ENCODE measurements at regions not wholly inside any gene's neighbourhood (a gene's known extent, or its start where the extent isn't known, plus 50 kb on each side); places are given as distances from the start of the nearest gene placed in this dataset.

- TF ChIP-seq YY1 (IDR thresholded peaks at IDR 0.05; ENCODE audit: insufficient read depth, insufficient read length) (no peak), SUZ12 (IDR thresholded peaks at IDR 0.05; ENCODE audit: extremely low read depth, insufficient read depth, insufficient read length) (no peak), ZNF274 (IDR thresholded peaks at IDR 0.05; ENCODE audit: low read depth, low read length) (no peak)
- Histone ChIP-seq H3K27me3 (ENCODE audit: insufficient read depth, insufficient read length) (no peaks in the 10 kb centered on the region), H3K4me3 (ENCODE audit: insufficient read length, low read depth) (no peak overlapping the region), H3K4me1 (ENCODE audit: insufficient read depth, insufficient read length) (peaks cover 4% of the 10 kb centered on the region), H3K36me3 (ENCODE audit: insufficient read depth, insufficient read length, low read length) (no peaks in the 10 kb centered on the region), H3K9ac (ENCODE audit: insufficient read length, low read depth) (no peak overlapping the region), H3K9me3 (ENCODE audit: insufficient read depth, low read length) (no peaks in the 10 kb centered on the region)
- no peak for DNase-seq (ENCODE audit: low read depth, low spot score)
Observed at GRCh38 chr1:226490426-226490809, 58.1 kb upstream of the STUM start.

GRCh38 chr1:226491093-226491850, 57.3 kb upstream of the STUM start:
- Histone ChIP-seq H3K36me3 (ENCODE audit: insufficient read depth, insufficient read length, low read length) (no peaks in the 10 kb centered on the region), H3K9me3 (ENCODE audit: insufficient read depth, low read length) (no peaks in the 10 kb centered on the region), H3K4me1 (ENCODE audit: insufficient read depth, insufficient read length) (peaks cover 6% of the 10 kb centered on the region), H3K9ac (ENCODE audit: insufficient read length, low read depth) (no peak overlapping the region), H3K4me3 (ENCODE audit: insufficient read length, low read depth) (no peak overlapping the region), H3K27me3 (ENCODE audit: insufficient read depth, insufficient read length) (no peaks in the 10 kb centered on the region)
- DNase-seq (ENCODE audit: low read depth, low spot score), result peak; percentile 28
- TF ChIP-seq SUZ12 (IDR thresholded peaks at IDR 0.05; ENCODE audit: extremely low read depth, insufficient read depth, insufficient read length) (no peak), YY1 (IDR thresholded peaks at IDR 0.05; ENCODE audit: insufficient read depth, insufficient read length) (peak; percentile 49)

- Histone ChIP-seq H3K9me3 (ENCODE audit: insufficient read depth, low read length) (no peaks in the 10 kb centered on the region), H3K9ac (ENCODE audit: insufficient read length, low read depth) (no peak overlapping the region), H3K4me1 (ENCODE audit: insufficient read depth, insufficient read length) (peaks cover 11% of the 10 kb centered on the region), H3K27me3 (ENCODE audit: insufficient read depth, insufficient read length) (peaks cover 4% of the 10 kb centered on the region), H3K36me3 (ENCODE audit: insufficient read depth, insufficient read length, low read length) (no peaks in the 10 kb centered on the region), H3K4me3 (ENCODE audit: insufficient read length, low read depth) (no peak overlapping the region)
- no peak for DNase-seq (ENCODE audit: low read depth, low spot score)
- no peak for TF ChIP-seq YY1 (IDR thresholded peaks at IDR 0.05; ENCODE audit: insufficient read depth, insufficient read length)
- no peak for TF ChIP-seq SUZ12 (IDR thresholded peaks at IDR 0.05; ENCODE audit: extremely low read depth, insufficient read depth, insufficient read length)
- TF ChIP-seq ZNF274 (IDR thresholded peaks at IDR 0.05; ENCODE audit: low read depth, low read length), result no peak
Observed at GRCh38 chr1:226492426-226493137, 56.0 kb upstream of the STUM start.

GRCh38 chr1:226494092-226494609, 54.4 kb upstream of the STUM start:
- peaks cover 8% of the 10 kb centered on the region for H3K27me3 ChIP-seq (ENCODE audit: insufficient read depth, insufficient read length)
- H3K4me1 ChIP-seq (ENCODE audit: insufficient read depth, insufficient read length), result peaks cover 11% of the 10 kb centered on the region
- no peak overlapping the region for H3K4me3 ChIP-seq (ENCODE audit: insufficient read length, low read depth)
- no peaks in the 10 kb centered on the region for H3K9me3 ChIP-seq (ENCODE audit: insufficient read depth, low read length)
- H3K36me3 ChIP-seq (ENCODE audit: insufficient read depth, insufficient read length, low read length), result no peaks in the 10 kb centered on the region
- TF ChIP-seq ZNF274 (IDR thresholded peaks at IDR 0.05; ENCODE audit: low read depth, low read length) (no peak), YY1 (IDR thresholded peaks at IDR 0.05; ENCODE audit: insufficient read depth, insufficient read length) (no peak), SUZ12 (IDR thresholded peaks at IDR 0.05; ENCODE audit: extremely low read depth, insufficient read depth, insufficient read length) (no peak)
- H3K9ac ChIP-seq (ENCODE audit: insufficient read length, low read depth), result no peak overlapping the region
- no peak for DNase-seq (ENCODE audit: low read depth, low spot score)

GRCh38 chr1:226495716-226496115, 52.8 kb upstream of the STUM start:
- no peak for DNase-seq (ENCODE audit: low read depth, low spot score)
- TF ChIP-seq SUZ12 (IDR thresholded peaks at IDR 0.05; ENCODE audit: extremely low read depth, insufficient read depth, insufficient read length) (no peak), ZNF274 (IDR thresholded peaks at IDR 0.05; ENCODE audit: low read depth, low read length) (no peak), YY1 (IDR thresholded peaks at IDR 0.05; ENCODE audit: insufficient read depth, insufficient read length) (no peak)
- H3K27me3 ChIP-seq (ENCODE audit: insufficient read depth, insufficient read length), result peaks cover 8% of the 10 kb centered on the region
- H3K4me3 ChIP-seq (ENCODE audit: insufficient read length, low read depth), result no peak overlapping the region
- no peak overlapping the region for H3K9ac ChIP-seq (ENCODE audit: insufficient read length, low read depth)
- no peaks in the 10 kb centered on the region for H3K36me3 ChIP-seq (ENCODE audit: insufficient read depth, insufficient read length, low read length)
- peaks cover 10% of the 10 kb centered on the region for H3K4me1 ChIP-seq (ENCODE audit: insufficient read depth, insufficient read length)
- H3K9me3 ChIP-seq (ENCODE audit: insufficient read depth, low read length), result no peaks in the 10 kb centered on the region

- no peak for DNase-seq (ENCODE audit: low read depth, low spot score)
- Histone ChIP-seq H3K4me1 (ENCODE audit: insufficient read depth, insufficient read length) (peaks cover 7% of the 10 kb centered on the region), H3K36me3 (ENCODE audit: insufficient read depth, insufficient read length, low read length) (no peaks in the 10 kb centered on the region), H3K9ac (ENCODE audit: insufficient read length, low read depth) (no peak overlapping the region), H3K4me3 (ENCODE audit: insufficient read length, low read depth) (no peak overlapping the region), H3K9me3 (ENCODE audit: insufficient read depth, low read length) (no peaks in the 10 kb centered on the region), H3K27me3 (ENCODE audit: insufficient read depth, insufficient read length) (peaks cover 8% of the 10 kb centered on the region)
- no peak for TF ChIP-seq SUZ12 (IDR thresholded peaks at IDR 0.05; ENCODE audit: extremely low read depth, insufficient read depth, insufficient read length)
- no peak for TF ChIP-seq ZNF274 (IDR thresholded peaks at IDR 0.05; ENCODE audit: low read depth, low read length)
- TF ChIP-seq YY1 (IDR thresholded peaks at IDR 0.05; ENCODE audit: insufficient read depth, insufficient read length), result no peak
Observed at GRCh38 chr1:226496453-226497015, 52.0 kb upstream of the STUM start.
